Smooth muscle cell (in vitro differentiated cells): ENCODE measurements at regions not wholly inside any gene's neighbourhood (a gene's known extent, or its start where the extent isn't known, plus 50 kb on each side); places are given as distances from the start of the nearest gene placed in this dataset.

Experiments
- DNase-seq: peaks from one replicate; lab custom pipeline; 2025; ENCODE audit not compliant: unreplicated experiment; lab: John Stamatoyannopoulos, UW
- H2AFZ ChIP-seq: fragments of 200-600 bp; sonication (generic); 2 replicates; pipeline ENCODE4 v1.6.0; 2016; ENCODE audit warnings: antibody characterized with exemption, low read depth, mild to moderate bottlenecking
- H3F3A ChIP-seq: fragments of 200-600 bp; sonication (generic); 2 replicates; pipeline ENCODE4 v1.6.0; 2017; ENCODE audit warnings: antibody characterized with exemption, low read depth
- H3K27ac ChIP-seq: fragments of 200-600 bp; sonication (generic); 2 replicates; pipeline ENCODE4 v1.5.1; 2016; ENCODE audit warnings: low read depth, mild to moderate bottlenecking
- H3K27me3 ChIP-seq: fragments of 200-600 bp; sonication (generic); 2 replicates; pipeline ENCODE4 v1.6.1; 2016; ENCODE audit warnings: low read depth, mild to moderate bottlenecking
- H3K36me3 ChIP-seq: fragments of 200-600 bp; sonication (generic); 2 replicates; pipeline ENCODE4 v1.5.1; 2016; ENCODE audit warnings: low read depth
- H3K4me1 ChIP-seq: fragments of 200-600 bp; sonication (generic); 2 replicates; pipeline ENCODE4 v1.5.1; 2016; ENCODE audit warnings: low read depth
- H3K4me2 ChIP-seq: fragments of 200-600 bp; sonication (generic); 2 replicates; pipeline ENCODE4 v1.6.0; 2016; ENCODE audit warnings: mild to moderate bottlenecking
- H3K4me3 ChIP-seq: fragments of 200-600 bp; sonication (generic); 2 replicates; pipeline ENCODE4 v1.5.1; 2016; ENCODE audit warnings: mild to moderate bottlenecking
- H3K79me2 ChIP-seq: fragments of 200-600 bp; sonication (generic); 2 replicates; pipeline ENCODE4 v1.6.0; 2016; ENCODE audit warnings: low read depth, mild to moderate bottlenecking
- H3K9ac ChIP-seq: fragments of 200-600 bp; sonication (generic); 2 replicates; pipeline ENCODE4 v1.6.0; 2016; ENCODE audit warnings: low read depth
- H3K9me3 ChIP-seq: fragments of 200-600 bp; sonication (generic); replicated peaks from 2 replicates; pipeline ENCODE4 v1.5.1; 2016; ENCODE audit warnings: low read depth
- H4K20me1 ChIP-seq: fragments of 200-600 bp; sonication (generic); 2 replicates; pipeline ENCODE4 v1.6.0; 2016; ENCODE audit warnings: low read depth
- CTCF ChIP-seq: fragments of 200-600 bp; sonication (generic); IDR thresholded peaks from 2 replicates; pipeline ENCODE4 v1.5.1; 2017; ENCODE audit warnings: borderline replicate concordance, mild to moderate bottlenecking, antibody characterized with exemption; ENCODE audit not compliant: insufficient read depth, poor library complexity, severe bottlenecking
- WGBS: methylation state at CpG from one replicate; pipeline ENCODE4 v1.1.7; 2016; ENCODE audit warnings: low lambda C conversion rate; 5-methylcytosine and 5-hydroxymethylcytosine counted together

GRCh38 chr7:91717681-91718470, 162.6 kb downstream of the MTERF1 start:
- Histone ChIP-seq H2AFZ (no peak overlapping the region), H3K27ac (no peak overlapping the region), H3K4me1 (no peaks in the 10 kb centered on the region), H3K9ac (no peak overlapping the region), H3K4me3 (no peak overlapping the region), H4K20me1 (no peaks in the 10 kb centered on the region), H3K36me3 (no peaks in the 10 kb centered on the region), H3K9me3 (no peaks in the 10 kb centered on the region), H3K79me2 (no peaks in the 10 kb centered on the region), H3F3A (no peaks in the 10 kb centered on the region), H3K27me3 (no peaks in the 10 kb centered on the region), H3K4me2 (no peak overlapping the region)
- TF ChIP-seq CTCF: no peak
- 83% methylated on average over 2 of the region's 2 CpGs for WGBS
- DNase-seq: no peak

GRCh38 chr7:91719008-91719407, 161.5 kb downstream of the MTERF1 start:
- Histone ChIP-seq H3K27ac (no peak overlapping the region), H3K4me1 (no peaks in the 10 kb centered on the region), H4K20me1 (no peaks in the 10 kb centered on the region), H3K36me3 (no peaks in the 10 kb centered on the region), H3K9ac (no peak overlapping the region), H3K4me3 (no peak overlapping the region), H3K9me3 (no peaks in the 10 kb centered on the region), H3F3A (no peaks in the 10 kb centered on the region), H3K79me2 (no peaks in the 10 kb centered on the region), H3K27me3 (no peaks in the 10 kb centered on the region), H3K4me2 (no peak overlapping the region), H2AFZ (no peak overlapping the region)
- no peak for TF ChIP-seq CTCF
- WGBS: 88% methylated on average over 1 of the region's 1 CpG
- no peak for DNase-seq

- no peaks in the 10 kb centered on the region for H3F3A ChIP-seq
- H2AFZ ChIP-seq: no peak overlapping the region
- no peak for TF ChIP-seq CTCF
- DNase-seq: no peak
- no peaks in the 10 kb centered on the region for H4K20me1 ChIP-seq
- no peaks in the 10 kb centered on the region for H3K9me3 ChIP-seq
- H3K4me1 ChIP-seq: no peaks in the 10 kb centered on the region
- no peak overlapping the region for H3K4me2 ChIP-seq
- no peaks in the 10 kb centered on the region for H3K36me3 ChIP-seq
- no peak overlapping the region for H3K27ac ChIP-seq
- no peaks in the 10 kb centered on the region for H3K27me3 ChIP-seq
- H3K79me2 ChIP-seq: no peaks in the 10 kb centered on the region
- H3K9ac ChIP-seq: no peak overlapping the region
- WGBS: 84% methylated on average over 3 of the region's 3 CpGs
- no peak overlapping the region for H3K4me3 ChIP-seq
These were observed 160.1 kb downstream of the MTERF1 start for GRCh38 chr7:91720260-91720937.
